Right lobe of liver (tissue), 4 donors: ENCODE measurements at regions not wholly inside any gene's neighbourhood (a gene's known extent, or its start where the extent isn't known, plus 50 kb on each side); places are given as distances from the start of the nearest gene placed in this dataset.

Source experiments
- CTCF ChIP-seq, 4 donors: fragments of 200-600 bp in 3 of 4; fragments of 450-650 bp in 1 of 4; IDR thresholded peaks; one replicate each; pipeline versions ENCODE4 v1.5.1 to v1.8.0; 2016 to 2022; ENCODE audit warnings: antibody characterized with exemption in 4 of 4, mild to moderate bottlenecking in 2 of 4
- POLR2A ChIP-seq: fragments of 450-650 bp; IDR thresholded peaks from one replicate; pipeline ENCODE4 v1.6.1; 2017; ENCODE audit warnings: antibody characterized with exemption, mild to moderate bottlenecking
- donor health status: DM: no; HTN: no; CAD: no.
- donor health status: DM: no; HTN: no; CAD: no.
- donor health status: DM: no; HTN: yes; CAD: no.

GRCh38 chr4:18754180-18754579, 732.6 kb upstream of the LCORL start:
- no peak for TF ChIP-seq CTCF (IDR thresholded peaks at IDR 0.05)
- TF ChIP-seq POLR2A: no peak
